ENCODE measurements at regions not wholly inside any gene's neighbourhood (a gene's known extent, or its start where the extent isn't known, plus 50 kb on each side); places are given as distances from the start of the nearest gene placed in this dataset.

DNA sequence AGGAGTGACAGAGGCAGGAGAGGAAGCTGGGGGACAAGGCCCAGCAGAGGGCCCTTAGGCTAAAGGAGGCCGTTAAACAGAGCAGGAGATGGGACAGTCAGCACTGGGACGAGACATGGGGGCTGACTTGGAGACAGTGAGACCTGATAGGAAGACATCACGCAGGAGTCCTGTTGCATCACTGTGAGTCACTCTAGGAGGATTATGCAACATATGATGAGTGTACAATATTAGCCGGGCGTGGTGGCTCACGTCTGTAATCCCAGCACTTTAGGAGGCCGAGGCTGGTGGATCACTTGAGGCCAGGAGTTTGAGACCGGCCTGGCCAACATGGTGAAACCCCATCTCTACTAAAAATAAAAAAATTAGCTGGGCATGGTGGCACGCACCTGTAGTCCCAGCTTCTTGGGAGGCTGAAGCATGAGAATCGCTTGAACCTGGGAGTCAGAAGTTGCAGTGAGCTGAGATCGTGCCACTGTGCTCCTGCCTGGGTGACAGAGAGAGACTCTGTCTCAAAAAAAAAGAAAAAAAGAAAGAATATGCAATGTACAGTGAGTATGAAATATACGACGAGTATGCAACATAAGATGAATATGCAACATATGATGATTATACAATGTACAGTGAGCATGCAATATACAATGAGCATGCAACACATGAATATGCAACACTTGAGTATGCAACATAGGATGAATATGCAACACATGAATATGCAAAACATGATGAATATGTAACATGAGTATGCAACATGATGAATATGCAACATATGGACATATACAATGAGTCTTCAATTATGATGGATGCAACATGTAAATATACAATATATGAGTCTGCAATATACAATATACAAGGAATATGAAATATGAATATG, 83.3 kb upstream of the ID2 start (continued):
- peak; percentile 77; the same call in 1 of the 2 replicates for TF ChIP-seq MTA3 (IDR thresholded peaks at IDR 0.05; ENCODE audit: borderline replicate concordance)
- TF ChIP-seq MAFG (tag; conservative IDR thresholded peaks at IDR 0.05), result peak; percentile 93
- TF ChIP-seq, protein P1, sequence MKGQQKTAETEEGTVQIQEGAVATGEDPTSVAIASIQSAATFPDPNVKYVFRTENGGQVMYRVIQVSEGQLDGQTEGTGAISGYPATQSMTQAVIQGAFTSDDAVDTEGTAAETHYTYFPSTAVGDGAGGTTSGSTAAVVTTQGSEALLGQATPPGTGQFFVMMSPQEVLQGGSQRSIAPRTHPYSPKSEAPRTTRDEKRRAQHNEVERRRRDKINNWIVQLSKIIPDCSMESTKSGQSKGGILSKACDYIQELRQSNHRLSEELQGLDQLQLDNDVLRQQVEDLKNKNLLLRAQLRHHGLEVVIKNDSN (CRISPR knock-in tag; IDR thresholded peaks at IDR 0.05), result peak; percentile 10; the same call in 1 of the 2 replicates
- no peak for TF ChIP-seq RBBP5 (IDR thresholded peaks at IDR 0.05; ENCODE audit: borderline replicate concordance, insufficient read depth, low read length, poor library complexity, severe bottlenecking)
- no peak for TF ChIP-seq ILF3 (IDR thresholded peaks at IDR 0.05; ENCODE audit: borderline replicate concordance)
- peak; percentile 53; the same call in 1 of the 2 replicates for TF ChIP-seq BCOR (IDR thresholded peaks at IDR 0.05)
- no peak for TF ChIP-seq ZNF41 (CRISPR knock-in tag; conservative IDR thresholded peaks at IDR 0.05)

DNA sequence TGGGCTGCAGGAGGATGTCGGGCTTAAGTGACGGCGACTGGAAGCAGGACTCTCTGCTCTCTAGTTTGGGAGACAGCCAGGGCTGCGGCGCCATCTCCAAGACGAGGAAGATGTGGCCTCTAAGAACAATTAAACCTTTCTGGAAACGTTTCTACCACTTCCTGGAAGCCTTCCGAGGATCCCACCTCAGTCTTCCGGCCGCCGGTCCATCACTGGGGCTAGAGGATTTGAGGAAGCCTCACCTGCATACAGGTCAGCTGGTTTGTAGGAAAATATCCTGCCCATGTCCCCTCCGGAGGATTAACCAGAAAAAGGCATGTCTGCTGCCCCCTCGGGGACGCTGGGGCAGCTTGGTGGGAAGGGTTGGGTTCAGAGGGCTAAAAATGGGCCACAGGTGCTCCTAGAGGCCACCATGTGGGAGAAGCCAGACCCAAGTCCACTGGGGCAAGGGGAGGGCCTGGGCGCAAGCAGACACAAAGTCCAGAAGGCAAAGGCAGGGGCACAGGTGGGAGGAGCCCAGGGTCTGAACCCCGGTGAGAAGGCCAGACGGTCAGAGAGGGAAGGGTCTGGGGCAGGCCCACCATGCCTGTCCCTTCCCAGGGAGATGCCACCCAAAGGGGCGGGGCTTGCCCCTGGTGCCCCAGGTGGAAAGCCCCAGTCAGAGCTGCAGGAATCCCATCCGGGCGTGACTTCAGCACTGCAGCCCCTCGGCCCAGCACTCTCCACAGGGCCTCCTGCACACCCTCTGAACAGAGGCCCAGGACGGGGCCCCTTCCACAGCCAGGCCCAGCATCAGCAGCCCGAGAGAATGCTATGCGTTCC, 82.2 kb upstream of the ID2 start:
- Histone ChIP-seq H3K9me1 (ENCODE audit: control insufficient read depth, insufficient read depth, low read length) (no peaks in the 10 kb centered on the region), H3K79me2 (ENCODE audit: control insufficient read depth, insufficient read depth, low read length) (no peaks in the 10 kb centered on the region), H3K27me3 (ENCODE audit: control insufficient read depth in 2 of 2, insufficient read depth in 2 of 2, low read length in 2 of 2) (peaks cover 4 to 17% of the 10 kb centered on the region in 2 experiments; a peak in 3 of 5 replicates), H3K9me3 (replicated peaks; ENCODE audit: control insufficient read depth, insufficient read depth, low read depth, low read length) (no peaks in the 10 kb centered on the region), H3K4me2 (ENCODE audit: insufficient read depth, low read length) (no peak overlapping the region), H3K9ac (ENCODE audit: insufficient read depth in 1 of 2, low read depth in 2 of 2, low read length in 2 of 2) (peak overlapping the region in 1 of 2 experiments; percentile 7; a peak in 1 of 4 replicates), H2AFZ (ENCODE audit: low read depth, low read length) (peak overlapping the region; percentile 46; the same call in 1 of the 2 replicates), H3K27ac (ENCODE audit: extremely low read depth, low read depth, low read length) (no peak overlapping the region), H3K4me1 (replicated peaks in 1 of 2; ENCODE audit: control insufficient read depth in 2 of 2, insufficient read depth in 2 of 2, low read length in 2 of 2) (peaks cover 8 to 13% of the 10 kb centered on the region in 2 experiments; a peak in 4 of 5 replicates), H3K4me3 (no peak overlapping the region), H3K36me3 (ENCODE audit: control insufficient read depth, insufficient read depth, low read length) (no peaks in the 10 kb centered on the region), H4K20me1 (replicated peaks; ENCODE audit: control insufficient read depth, insufficient read depth, low read length) (no peaks in the 10 kb centered on the region)
- FAIRE-seq (no peak), ATAC-seq (no peak), DNase-seq (ENCODE audit: extremely low read depth in 1 of 4, low spot score in 3 of 4) (no peak)
- ChIA-PET POLR2A (no interaction called here), CTCF (ENCODE audit: low intra/inter-chr PET ratio) (no interaction called here)
- WGBS (ENCODE audit: insufficient coverage, low coverage, missing lambda C conversion rate), result 50% methylated on average over 23 of the region's 24 CpGs
- intact Hi-C loops (cut with micrococcal nuclease), result no loop called here
- BruUV-seq (replicated peaks), result no TSS peak
- in situ Hi-C loops (cut with MboI), result no loop called here
- no peak for TF ChIP-seq PCBP2 (IDR thresholded peaks at IDR 0.05; ENCODE audit: low read depth, low read length, poor library complexity, severe bottlenecking)
- TF ChIP-seq MBD2 (IDR thresholded peaks at IDR 0.05; ENCODE audit: borderline replicate concordance, low read depth), result no peak
- no peak for TF ChIP-seq MCM7 (IDR thresholded peaks at IDR 0.05)
- TF ChIP-seq, protein P2, sequence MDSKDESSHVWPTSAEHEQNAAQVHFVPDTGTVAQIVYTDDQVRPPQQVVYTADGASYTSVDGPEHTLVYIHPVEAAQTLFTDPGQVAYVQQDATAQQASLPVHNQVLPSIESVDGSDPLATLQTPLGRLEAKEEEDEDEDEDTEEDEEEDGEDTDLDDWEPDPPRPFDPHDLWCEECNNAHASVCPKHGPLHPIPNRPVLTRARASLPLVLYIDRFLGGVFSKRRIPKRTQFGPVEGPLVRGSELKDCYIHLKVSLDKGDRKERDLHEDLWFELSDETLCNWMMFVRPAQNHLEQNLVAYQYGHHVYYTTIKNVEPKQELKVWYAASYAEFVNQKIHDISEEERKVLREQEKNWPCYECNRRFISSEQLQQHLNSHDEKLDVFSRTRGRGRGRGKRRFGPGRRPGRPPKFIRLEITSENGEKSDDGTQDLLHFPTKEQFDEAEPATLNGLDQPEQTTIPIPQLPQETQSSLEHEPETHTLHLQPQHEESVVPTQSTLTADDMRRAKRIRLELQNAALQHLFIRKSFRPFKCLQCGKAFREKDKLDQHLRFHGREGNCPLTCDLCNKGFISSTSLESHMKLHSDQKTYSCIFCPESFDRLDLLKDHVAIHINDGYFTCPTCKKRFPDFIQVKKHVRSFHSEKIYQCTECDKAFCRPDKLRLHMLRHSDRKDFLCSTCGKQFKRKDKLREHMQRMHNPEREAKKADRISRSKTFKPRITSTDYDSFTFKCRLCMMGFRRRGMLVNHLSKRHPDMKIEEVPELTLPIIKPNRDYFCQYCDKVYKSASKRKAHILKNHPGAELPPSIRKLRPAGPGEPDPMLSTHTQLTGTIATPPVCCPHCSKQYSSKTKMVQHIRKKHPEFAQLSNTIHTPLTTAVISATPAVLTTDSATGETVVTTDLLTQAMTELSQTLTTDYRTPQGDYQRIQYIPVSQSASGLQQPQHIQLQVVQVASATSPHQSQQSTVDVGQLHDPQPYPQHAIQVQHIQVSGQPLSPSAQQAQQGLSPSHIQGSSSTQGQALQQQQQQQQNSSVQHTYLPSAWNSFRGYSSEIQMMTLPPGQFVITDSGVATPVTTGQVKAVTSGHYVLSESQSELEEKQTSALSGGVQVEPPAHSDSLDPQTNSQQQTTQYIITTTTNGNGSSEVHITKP (IDR thresholded peaks at IDR 0.05; ENCODE audit: partially characterized antibody), result no peak

All from K562 (cell line).